ENCODE measurements at regions not wholly inside any gene's neighbourhood (a gene's known extent, or its start where the extent isn't known, plus 50 kb on each side); places are given as distances from the start of the nearest gene placed in this dataset.

DNA sequence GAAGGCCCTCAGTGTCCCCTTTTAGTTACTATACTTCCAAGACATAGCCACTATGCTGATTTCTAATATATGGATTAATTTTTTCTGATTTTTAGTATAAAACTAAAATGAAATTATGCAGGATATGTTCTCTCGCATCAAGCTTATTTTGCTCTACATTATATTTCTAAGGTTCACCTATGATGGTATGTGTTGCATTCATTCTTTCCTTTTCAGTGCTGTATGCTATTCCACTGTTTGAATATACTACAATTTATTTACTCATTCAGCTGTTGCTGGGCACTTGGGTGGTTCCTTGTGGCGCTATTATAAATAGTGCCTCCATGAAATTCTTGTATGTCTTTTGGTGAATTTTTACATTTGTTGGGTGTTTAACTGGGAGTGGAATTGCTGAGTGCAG, 230.3 kb downstream of the ATG4C start:
- 96% methylated on average over 2 of the region's 2 CpGs for WGBS
- no peak for TF ChIP-seq POLR2AphosphoS5 (IDR thresholded peaks at IDR 0.05)
- TF ChIP-seq POLR2A (IDR thresholded peaks at IDR 0.05), result no peak
- TF ChIP-seq, protein P1, sequence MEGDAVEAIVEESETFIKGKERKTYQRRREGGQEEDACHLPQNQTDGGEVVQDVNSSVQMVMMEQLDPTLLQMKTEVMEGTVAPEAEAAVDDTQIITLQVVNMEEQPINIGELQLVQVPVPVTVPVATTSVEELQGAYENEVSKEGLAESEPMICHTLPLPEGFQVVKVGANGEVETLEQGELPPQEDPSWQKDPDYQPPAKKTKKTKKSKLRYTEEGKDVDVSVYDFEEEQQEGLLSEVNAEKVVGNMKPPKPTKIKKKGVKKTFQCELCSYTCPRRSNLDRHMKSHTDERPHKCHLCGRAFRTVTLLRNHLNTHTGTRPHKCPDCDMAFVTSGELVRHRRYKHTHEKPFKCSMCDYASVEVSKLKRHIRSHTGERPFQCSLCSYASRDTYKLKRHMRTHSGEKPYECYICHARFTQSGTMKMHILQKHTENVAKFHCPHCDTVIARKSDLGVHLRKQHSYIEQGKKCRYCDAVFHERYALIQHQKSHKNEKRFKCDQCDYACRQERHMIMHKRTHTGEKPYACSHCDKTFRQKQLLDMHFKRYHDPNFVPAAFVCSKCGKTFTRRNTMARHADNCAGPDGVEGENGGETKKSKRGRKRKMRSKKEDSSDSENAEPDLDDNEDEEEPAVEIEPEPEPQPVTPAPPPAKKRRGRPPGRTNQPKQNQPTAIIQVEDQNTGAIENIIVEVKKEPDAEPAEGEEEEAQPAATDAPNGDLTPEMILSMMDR (IDR thresholded peaks at IDR 0.05), result no peak
- TF ChIP-seq EP300 (IDR thresholded peaks at IDR 0.05), result no peak
- H3K4me1 ChIP-seq, result no peaks in the 10 kb centered on the region

DNA sequence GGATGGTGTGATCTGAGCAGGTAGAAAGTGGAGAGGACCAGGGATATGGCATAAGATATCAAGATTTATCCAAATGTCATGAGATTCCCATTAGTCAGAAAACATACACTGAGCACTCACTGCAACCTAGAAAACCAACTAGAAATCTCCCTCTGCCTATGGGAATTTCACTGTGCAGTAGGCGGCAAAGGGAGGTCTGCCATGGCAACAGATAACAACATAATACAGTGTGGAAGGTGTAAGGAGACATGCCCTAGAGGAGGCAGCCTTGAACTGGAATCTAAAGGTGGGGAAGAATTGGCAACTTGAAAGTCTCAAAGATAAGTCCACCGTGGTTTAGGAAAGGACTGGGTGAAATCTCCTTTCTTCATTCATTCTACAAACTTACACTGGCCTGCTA, 238.4 kb downstream of the ATG4C start:
- no peak for TF ChIP-seq EP300 (IDR thresholded peaks at IDR 0.05)
- WGBS, result 75% methylated on average over 2 of the region's 2 CpGs
- DNase-seq (ENCODE audit: low spot score in 2 of 2), result no peak
- no peak overlapping the region for H3K4me3 ChIP-seq
- no peak overlapping the region for H3K27ac ChIP-seq
- no peaks in the 10 kb centered on the region for H3K27me3 ChIP-seq
- H3K9me3 ChIP-seq, result no peaks in the 10 kb centered on the region
- H3K36me3 ChIP-seq, result no peaks in the 10 kb centered on the region
- no peaks in the 10 kb centered on the region for H3K4me1 ChIP-seq

More for the DNA sequence above, 230.3 kb downstream of the ATG4C start:
- Histone ChIP-seq H3K27me3 (no peaks in the 10 kb centered on the region), H3K36me3 (no peaks in the 10 kb centered on the region), H3K9me3 (no peaks in the 10 kb centered on the region), H3K27ac (no peak overlapping the region), H3K4me3 (no peak overlapping the region)
- no peak for DNase-seq (ENCODE audit: low spot score in 2 of 2)

DNA sequence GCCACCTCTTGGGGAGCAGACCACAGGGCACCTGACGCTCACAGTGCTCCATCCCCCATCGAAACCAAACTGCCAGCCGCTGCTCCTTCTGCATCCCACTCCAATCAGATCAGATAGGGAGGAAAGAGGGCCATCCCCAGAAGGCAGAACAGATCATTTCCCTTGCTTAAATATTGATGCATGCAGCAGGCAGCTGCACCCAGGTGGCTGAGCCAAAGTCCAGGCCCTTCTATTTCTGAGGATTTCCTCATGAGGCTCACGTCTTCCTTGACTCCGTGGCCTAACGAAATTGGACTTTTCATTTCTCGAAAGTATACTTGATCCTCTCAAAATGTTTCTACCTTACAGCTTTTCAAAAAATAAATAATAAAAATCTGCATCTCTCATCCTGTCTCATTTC, 239.2 kb downstream of the ATG4C start:
- TF ChIP-seq EP300 (IDR thresholded peaks at IDR 0.05) (no peak), POLR2AphosphoS5 (IDR thresholded peaks at IDR 0.05) (no peak), POLR2A (IDR thresholded peaks at IDR 0.05) (no peak)
- TF ChIP-seq, protein P1 (IDR thresholded peaks at IDR 0.05), result no peak
- H3K27ac ChIP-seq, result no peak overlapping the region
- no peaks in the 10 kb centered on the region for H3K27me3 ChIP-seq
- no peak for DNase-seq (ENCODE audit: low spot score in 2 of 2)
- no peaks in the 10 kb centered on the region for H3K9me3 ChIP-seq
- H3K36me3 ChIP-seq, result no peaks in the 10 kb centered on the region
- H3K4me1 ChIP-seq, result no peaks in the 10 kb centered on the region
- no peak overlapping the region for H3K4me3 ChIP-seq
- WGBS, result 75% methylated on average over 7 of the region's 7 CpGs

DNA sequence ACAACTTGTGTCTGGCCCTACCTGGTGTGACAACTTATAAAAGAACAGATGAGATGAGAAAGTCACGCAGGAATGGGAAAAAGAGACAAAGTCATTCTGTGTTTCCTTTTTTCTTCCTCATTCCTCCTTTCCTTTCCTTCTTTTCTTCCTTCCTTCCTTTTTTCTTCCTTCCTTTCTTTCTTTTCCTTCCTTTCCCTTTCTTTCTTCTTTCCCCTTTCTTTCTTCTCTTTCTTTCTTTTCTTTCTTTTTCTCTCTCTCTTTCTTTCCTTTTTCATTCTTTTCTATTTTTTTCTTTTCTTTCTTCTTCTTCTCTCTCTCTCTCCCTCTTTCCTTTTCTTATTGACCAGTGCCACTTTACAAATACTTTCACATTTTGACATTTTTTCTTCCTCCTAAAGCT, 239.7 kb downstream of the ATG4C start:
- no peaks in the 10 kb centered on the region for H3K36me3 ChIP-seq
- no peaks in the 10 kb centered on the region for H3K4me1 ChIP-seq
- TF ChIP-seq POLR2AphosphoS5 (IDR thresholded peaks at IDR 0.05) (no peak), POLR2A (IDR thresholded peaks at IDR 0.05) (no peak)
- TF ChIP-seq, protein P1 (IDR thresholded peaks at IDR 0.05), result no peak
- WGBS, result 100% methylated on average over 1 of the region's 1 CpG
- no peak overlapping the region for H3K4me3 ChIP-seq
- no peak for DNase-seq (ENCODE audit: low spot score in 2 of 2)
- peaks cover under 1% of the 10 kb centered on the region for H3K27me3 ChIP-seq
- H3K9me3 ChIP-seq, result no peaks in the 10 kb centered on the region
- no peak overlapping the region for H3K27ac ChIP-seq

DNA sequence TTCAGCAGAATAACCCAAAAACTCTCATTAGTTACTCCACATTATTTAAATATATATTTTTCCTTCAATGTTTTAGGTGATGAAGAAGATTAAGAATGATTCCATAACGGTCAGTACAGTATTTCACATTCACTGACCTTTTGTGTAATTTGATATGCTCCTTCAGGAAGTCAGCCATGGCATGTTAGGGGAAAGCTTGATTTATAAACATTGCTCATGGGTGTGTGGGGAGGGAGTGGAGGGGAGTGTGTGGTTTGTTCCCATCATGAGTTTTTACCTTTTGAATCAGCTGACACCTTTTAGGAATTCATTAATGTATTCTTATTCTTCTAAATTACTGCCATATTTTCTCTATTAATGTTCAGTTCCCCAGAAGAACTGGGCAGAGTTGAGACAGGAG, 240.2 kb downstream of the ATG4C start:
- WGBS, result 11% methylated on average over 1 of the region's 1 CpG
- TF ChIP-seq EP300 (IDR thresholded peaks at IDR 0.05) (no peak), POLR2A (IDR thresholded peaks at IDR 0.05) (no peak), POLR2AphosphoS5 (IDR thresholded peaks at IDR 0.05) (no peak)
- TF ChIP-seq, protein P1 (IDR thresholded peaks at IDR 0.05), result no peak

DNA sequence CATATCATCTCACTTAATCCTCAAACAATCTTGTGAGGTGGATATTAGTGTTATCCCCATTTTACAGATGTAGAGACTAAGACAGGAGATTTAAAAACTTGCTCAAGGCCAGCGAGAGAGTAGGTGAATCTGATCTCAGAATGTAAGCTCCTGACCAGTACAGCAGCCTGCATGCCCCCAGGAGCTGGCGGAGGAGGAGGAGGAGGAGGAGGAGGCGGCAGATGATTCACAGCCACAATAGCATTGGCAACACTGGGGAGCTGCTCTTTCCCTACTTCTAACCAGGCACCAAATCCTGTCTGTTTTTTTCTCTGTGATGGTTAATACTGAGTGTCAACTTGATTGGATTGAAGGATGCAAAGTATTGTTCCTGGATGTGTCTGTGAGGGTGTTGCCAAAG, 243.2 kb downstream of the ATG4C start:
- 82% methylated on average over 3 of the region's 3 CpGs for WGBS
- Histone ChIP-seq H3K4me1 (no peaks in the 10 kb centered on the region), H3K4me3 (no peak overlapping the region), H3K9me3 (no peaks in the 10 kb centered on the region), H3K27me3 (peaks cover 8% of the 10 kb centered on the region), H3K27ac (no peak overlapping the region), H3K36me3 (no peaks in the 10 kb centered on the region)
- no peak for DNase-seq (ENCODE audit: low spot score in 2 of 2)
- TF ChIP-seq POLR2AphosphoS5 (IDR thresholded peaks at IDR 0.05) (no peak), POLR2A (IDR thresholded peaks at IDR 0.05) (no peak), EP300 (IDR thresholded peaks at IDR 0.05) (no peak)
- TF ChIP-seq, protein P1 (IDR thresholded peaks at IDR 0.05), result no peak

More for the DNA sequence above, 240.2 kb downstream of the ATG4C start:
- Histone ChIP-seq H3K27me3 (peaks cover 6% of the 10 kb centered on the region), H3K9me3 (no peaks in the 10 kb centered on the region), H3K27ac (no peak overlapping the region), H3K36me3 (no peaks in the 10 kb centered on the region), H3K4me1 (no peaks in the 10 kb centered on the region), H3K4me3 (no peak overlapping the region)
- DNase-seq (ENCODE audit: low spot score in 2 of 2), result no peak

All from suprapubic skin (tissue), 4 donors.